ENCODE measurements at regions not wholly inside any gene's neighbourhood (a gene's known extent, or its start where the extent isn't known, plus 50 kb on each side); places are given as distances from the start of the nearest gene placed in this dataset.

- H3K9me3 Mint-ChIP-seq, result peaks cover 20 to 44% (median 25%) of the 10 kb centered on the region in 3 donors
- H3K4me3 Mint-ChIP-seq, result no peak overlapping the region
- Histone ChIP-seq H3K4me1 (ENCODE audit: control insufficient read depth in 1 of 2, extremely low read depth in 1 of 2, insufficient read depth in 2 of 2, low read length in 2 of 2) (no peaks in the 10 kb centered on the region), H3K27ac (ENCODE audit: low read length) (no peak overlapping the region), H3K27me3 (replicated peaks in 1 of 2; ENCODE audit: control insufficient read depth in 2 of 2, extremely low read depth in 1 of 2, insufficient read depth in 2 of 2, low read length in 1 of 2) (no peaks in the 10 kb centered on the region), H3K36me3 (ENCODE audit: control insufficient read depth in 2 of 2, extremely low read depth in 1 of 2, insufficient read depth in 1 of 2, low read length in 1 of 2) (no peaks in the 10 kb centered on the region), H3K4me3 (ENCODE audit: control insufficient read depth in 1 of 2, extremely low read depth in 1 of 2, low read length in 1 of 2) (no peak overlapping the region), H3K9me3 (peaks cover 2% of the 10 kb centered on the region)
- no peaks in the 10 kb centered on the region for H3K36me3 Mint-ChIP-seq
- H3K27me3 Mint-ChIP-seq, result no peaks in the 10 kb centered on the region
- CTCF ChIA-PET, result no interaction called here
- ATAC-seq (replicated peaks in 1 of 4), result no peak
- H3K27ac Mint-ChIP-seq, result no peak overlapping the region
- no CpG with 5 or more reads among the region's 3 CpGs for WGBS (ENCODE audit: insufficient coverage)
- no peak for DNase-seq
- H3K4me1 Mint-ChIP-seq, result no peaks in the 10 kb centered on the region
- POLR2A ChIA-PET, result no interaction called here
Observed at GRCh38 chr21:17231771-17232170, 281.1 kb upstream of the CXADR start.

- DNase-seq, result no peak
- Mint-ChIP-seq H3K27me3 (no peaks in the 10 kb centered on the region), H3K4me1 (no peaks in the 10 kb centered on the region), H3K9me3 (peaks cover 2 to 29% (median 23%) of the 10 kb centered on the region in 3 donors), H3K36me3 (no peaks in the 10 kb centered on the region), H3K27ac (no peak overlapping the region), H3K4me3 (no peak overlapping the region)
- Histone ChIP-seq H3K4me3 (ENCODE audit: control insufficient read depth in 1 of 2, extremely low read depth in 1 of 2, low read length in 1 of 2) (no peak overlapping the region), H3K27me3 (replicated peaks in 1 of 2; ENCODE audit: control insufficient read depth in 2 of 2, extremely low read depth in 1 of 2, insufficient read depth in 2 of 2, low read length in 1 of 2) (no peaks in the 10 kb centered on the region), H3K4me1 (ENCODE audit: control insufficient read depth in 1 of 2, extremely low read depth in 1 of 2, insufficient read depth in 2 of 2, low read length in 2 of 2) (no peaks in the 10 kb centered on the region), H3K9me3 (peaks cover 2% of the 10 kb centered on the region), H3K27ac (ENCODE audit: low read length) (no peak overlapping the region), H3K36me3 (ENCODE audit: control insufficient read depth in 2 of 2, extremely low read depth in 1 of 2, insufficient read depth in 1 of 2, low read length in 1 of 2) (no peaks in the 10 kb centered on the region)
- POLR2A ChIA-PET, result no interaction called here
- CTCF ChIA-PET, result no interaction called here
- no peak for ATAC-seq (replicated peaks in 1 of 4)
Observed at GRCh38 chr21:17238468-17238867, 274.4 kb upstream of the CXADR start.

GRCh38 chr21:17250778-17251241, 262.0 kb upstream of the CXADR start:
- ChIA-PET POLR2A (no interaction called here), CTCF (no interaction called here)
- Mint-ChIP-seq H3K36me3 (no peaks in the 10 kb centered on the region), H3K9me3 (peaks cover 0 to 20% (median 11%) of the 10 kb centered on the region in 3 donors), H3K27me3 (no peaks in the 10 kb centered on the region), H3K27ac (no peak overlapping the region), H3K4me3 (no peak overlapping the region), H3K4me1 (no peaks in the 10 kb centered on the region)
- Histone ChIP-seq H3K27ac (ENCODE audit: low read length) (no peak overlapping the region), H3K36me3 (ENCODE audit: control insufficient read depth in 2 of 2, extremely low read depth in 1 of 2, insufficient read depth in 1 of 2, low read length in 1 of 2) (no peaks in the 10 kb centered on the region), H3K9me3 (no peaks in the 10 kb centered on the region), H3K4me1 (ENCODE audit: control insufficient read depth in 1 of 2, extremely low read depth in 1 of 2, insufficient read depth in 2 of 2, low read length in 2 of 2) (no peaks in the 10 kb centered on the region), H3K4me3 (ENCODE audit: control insufficient read depth in 1 of 2, extremely low read depth in 1 of 2, low read length in 1 of 2) (no peak overlapping the region), H3K27me3 (replicated peaks in 1 of 2; ENCODE audit: control insufficient read depth in 2 of 2, extremely low read depth in 1 of 2, insufficient read depth in 2 of 2, low read length in 1 of 2) (no peaks in the 10 kb centered on the region)
- ATAC-seq (replicated peaks in 1 of 4) (no peak), DNase-seq (no peak)
- WGBS (ENCODE audit: insufficient coverage), result 67% methylated on average over 2 of the region's 2 CpGs

GRCh38 chr21:17257784-17258183, 255.1 kb upstream of the CXADR start:
- no CpG with 5 or more reads among the region's 1 CpG for WGBS (ENCODE audit: insufficient coverage)
- Mint-ChIP-seq H3K27ac (no peak overlapping the region), H3K4me1 (no peaks in the 10 kb centered on the region), H3K27me3 (no peaks in the 10 kb centered on the region), H3K36me3 (no peaks in the 10 kb centered on the region), H3K4me3 (no peak overlapping the region), H3K9me3 (peaks cover 0 to 5% (median 3%) of the 10 kb centered on the region in 3 donors)
- DNase-seq, result no peak
- H3K4me1 ChIP-seq (ENCODE audit: control insufficient read depth in 1 of 2, extremely low read depth in 1 of 2, insufficient read depth in 2 of 2, low read length in 2 of 2), result no peaks in the 10 kb centered on the region
- ChIA-PET CTCF (no interaction called here), POLR2A (no interaction called here)
- H3K4me3 ChIP-seq (ENCODE audit: control insufficient read depth in 1 of 2, extremely low read depth in 1 of 2, low read length in 1 of 2), result no peak overlapping the region
- no peaks in the 10 kb centered on the region for H3K36me3 ChIP-seq (ENCODE audit: control insufficient read depth in 2 of 2, extremely low read depth in 1 of 2, insufficient read depth in 1 of 2, low read length in 1 of 2)
- no peaks in the 10 kb centered on the region for H3K27me3 ChIP-seq (replicated peaks in 1 of 2; ENCODE audit: control insufficient read depth in 2 of 2, extremely low read depth in 1 of 2, insufficient read depth in 2 of 2, low read length in 1 of 2)
- H3K9me3 ChIP-seq, result no peaks in the 10 kb centered on the region
- H3K27ac ChIP-seq (ENCODE audit: low read length), result no peak overlapping the region
- ATAC-seq (replicated peaks in 1 of 4), result no peak

- Mint-ChIP-seq H3K36me3 (no peaks in the 10 kb centered on the region), H3K27ac (no peak overlapping the region), H3K4me3 (no peak overlapping the region), H3K4me1 (no peaks in the 10 kb centered on the region), H3K9me3 (no peaks in the 10 kb centered on the region), H3K27me3 (no peaks in the 10 kb centered on the region)
- DNase-seq (no peak), ATAC-seq (replicated peaks in 1 of 4) (no peak)
- CTCF ChIA-PET, result no interaction called here
- Histone ChIP-seq H3K4me1 (ENCODE audit: control insufficient read depth in 1 of 2, extremely low read depth in 1 of 2, insufficient read depth in 2 of 2, low read length in 2 of 2) (no peaks in the 10 kb centered on the region), H3K9me3 (no peaks in the 10 kb centered on the region), H3K27ac (ENCODE audit: low read length) (no peak overlapping the region), H3K4me3 (ENCODE audit: control insufficient read depth in 1 of 2, extremely low read depth in 1 of 2, low read length in 1 of 2) (no peak overlapping the region), H3K36me3 (ENCODE audit: control insufficient read depth in 2 of 2, extremely low read depth in 1 of 2, insufficient read depth in 1 of 2, low read length in 1 of 2) (no peaks in the 10 kb centered on the region), H3K27me3 (replicated peaks in 1 of 2; ENCODE audit: control insufficient read depth in 2 of 2, extremely low read depth in 1 of 2, insufficient read depth in 2 of 2, low read length in 1 of 2) (no peaks in the 10 kb centered on the region)
- POLR2A ChIA-PET, result no interaction called here
- no CpG with 5 or more reads among the region's 2 CpGs for WGBS (ENCODE audit: insufficient coverage)
Observed at GRCh38 chr21:17264182-17264581, 248.7 kb upstream of the CXADR start.

GRCh38 chr21:17269760-17270159, 243.1 kb upstream of the CXADR start:
- H3K4me1 Mint-ChIP-seq, result no peaks in the 10 kb centered on the region
- POLR2A ChIA-PET, result no interaction called here
- H3K27ac ChIP-seq (ENCODE audit: low read length), result no peak overlapping the region
- ATAC-seq (replicated peaks in 1 of 4) (no peak), DNase-seq (no peak)
- H3K9me3 Mint-ChIP-seq, result peaks cover 2 to 7% (median 7%) of the 10 kb centered on the region in 3 donors
- H3K27me3 Mint-ChIP-seq, result no peaks in the 10 kb centered on the region
- no peaks in the 10 kb centered on the region for H3K9me3 ChIP-seq
- no peak overlapping the region for H3K4me3 ChIP-seq (ENCODE audit: control insufficient read depth in 1 of 2, extremely low read depth in 1 of 2, low read length in 1 of 2)
- CTCF ChIA-PET, result no interaction called here
- WGBS (ENCODE audit: insufficient coverage), result no CpG with 5 or more reads among the region's 3 CpGs
- H3K4me3 Mint-ChIP-seq, result no peak overlapping the region
- no peak overlapping the region for H3K27ac Mint-ChIP-seq
- no peaks in the 10 kb centered on the region for H3K27me3 ChIP-seq (replicated peaks in 1 of 2; ENCODE audit: control insufficient read depth in 2 of 2, extremely low read depth in 1 of 2, insufficient read depth in 2 of 2, low read length in 1 of 2)
- no peaks in the 10 kb centered on the region for H3K36me3 Mint-ChIP-seq
- no peaks in the 10 kb centered on the region for H3K36me3 ChIP-seq (ENCODE audit: control insufficient read depth in 2 of 2, extremely low read depth in 1 of 2, insufficient read depth in 1 of 2, low read length in 1 of 2)
- H3K4me1 ChIP-seq (ENCODE audit: control insufficient read depth in 1 of 2, extremely low read depth in 1 of 2, insufficient read depth in 2 of 2, low read length in 2 of 2), result no peaks in the 10 kb centered on the region

- no peak overlapping the region for H3K27ac ChIP-seq (ENCODE audit: low read length)
- Mint-ChIP-seq H3K27ac (no peak overlapping the region), H3K36me3 (no peaks in the 10 kb centered on the region), H3K27me3 (no peaks in the 10 kb centered on the region), H3K4me1 (no peaks in the 10 kb centered on the region), H3K9me3 (peaks cover 2 to 7% (median 7%) of the 10 kb centered on the region in 3 donors), H3K4me3 (no peak overlapping the region)
- no peak for ATAC-seq (replicated peaks in 1 of 4)
- POLR2A ChIA-PET, result no interaction called here
- H3K4me3 ChIP-seq (ENCODE audit: control insufficient read depth in 1 of 2, extremely low read depth in 1 of 2, low read length in 1 of 2), result no peak overlapping the region
- H3K27me3 ChIP-seq (replicated peaks in 1 of 2; ENCODE audit: control insufficient read depth in 2 of 2, extremely low read depth in 1 of 2, insufficient read depth in 2 of 2, low read length in 1 of 2), result no peaks in the 10 kb centered on the region
- H3K4me1 ChIP-seq (ENCODE audit: control insufficient read depth in 1 of 2, extremely low read depth in 1 of 2, insufficient read depth in 2 of 2, low read length in 2 of 2), result no peaks in the 10 kb centered on the region
- no peaks in the 10 kb centered on the region for H3K36me3 ChIP-seq (ENCODE audit: control insufficient read depth in 2 of 2, extremely low read depth in 1 of 2, insufficient read depth in 1 of 2, low read length in 1 of 2)
- no CpG with 5 or more reads among the region's 1 CpG for WGBS (ENCODE audit: insufficient coverage)
- CTCF ChIA-PET, result no interaction called here
- H3K9me3 ChIP-seq, result no peaks in the 10 kb centered on the region
- no peak for DNase-seq
Observed at GRCh38 chr21:17270229-17270628, 242.6 kb upstream of the CXADR start.

All from T-cell (primary cell).